Endothelial cell of umbilical vein (primary cell): ENCODE measurements at regions not wholly inside any gene's neighbourhood (a gene's known extent, or its start where the extent isn't known, plus 50 kb on each side); places are given as distances from the start of the nearest gene placed in this dataset.

Experiments used
- BruUV-seq: library from RNA; stranded (reverse); fragments of 400-500 nt; replicated peaks from 2 replicates; lab custom pipeline; 2021; lab: Mats Ljungman, UMichigan
- CTCF ChIA-PET: fragments of 300-600, 350-600 bp; sonication (Branson Sonifier 250); formaldehyde crosslinking; loops from one replicate; lab custom pipeline; 2021; ENCODE audit warnings: antibody characterized with exemption, inconsistent platforms; lab: Charles Lee
- POLR2A ChIA-PET: fragments of 300-600, 350-600 bp; sonication (Branson Sonifier 250); formaldehyde crosslinking; loops from one replicate; lab custom pipeline; 2021; ENCODE audit warnings: antibody characterized with exemption, inconsistent platforms; lab: Charles Lee
- DNase-seq: peaks from one replicate; pipeline ENCODE4 v3.0.0-alpha.2; 2011; ENCODE audit warnings: low read depth, low spot score
- FAIRE-seq: peaks from 2 replicates; lab custom pipeline; 2011; peaks lifted over from hg19 to GRCh38; lab: Jason Lieb, UNC
- H2AFZ ChIP-seq: 2 replicates; pipeline ENCODE4 v1.6.0; 2012; ENCODE audit warnings: low read depth, low read length, control low read depth, inconsistent platforms
- H3K27ac ChIP-seq: 2 replicates; pipeline ENCODE4 v1.5.1; 2011; ENCODE audit warnings: low read depth, mild to moderate bottlenecking, control low read depth, low read length, moderate library complexity; ENCODE audit not compliant: insufficient read depth
- H3K27me3 ChIP-seq, 2 experiments: 2 replicates each; pipeline versions ENCODE4 v1.6.0 to v1.6.1; 2011; ENCODE audit warnings: low read length in 2 of 2, mixed read lengths in 1 of 2; ENCODE audit not compliant: control insufficient read depth in 2 of 2, insufficient read depth in 2 of 2
- H3K36me3 ChIP-seq, 2 experiments: 2 replicates in 1 of 2; 3 replicates in 1 of 2; pipeline ENCODE4 v1.5.1; 2011; ENCODE audit warnings: low read length in 2 of 2, mild to moderate bottlenecking in 1 of 2, moderate library complexity in 1 of 2; ENCODE audit not compliant: control insufficient read depth in 2 of 2, insufficient read depth in 2 of 2; ENCODE audit errors: extremely low read depth in 1 of 2
- H3K4me1 ChIP-seq: 3 replicates; pipeline ENCODE4 v1.5.1; 2011; ENCODE audit warnings: mild to moderate bottlenecking, low read length; ENCODE audit not compliant: control insufficient read depth, insufficient read depth; ENCODE audit errors: extremely low read depth
- H3K4me2 ChIP-seq: 2 replicates; pipeline ENCODE4 v1.6.1; 2011; ENCODE audit warnings: low read length, control low read depth, mixed read lengths; ENCODE audit not compliant: insufficient read depth
- H3K4me3 ChIP-seq, 3 experiments: fragments of 200-600 bp in 1 of 3; sonication (generic), shearing (Covaris generic) in 1 of 3; replicated peaks in 1 of 3; 2 replicates each; pipeline ENCODE4 v1.5.1; 2011 to 2016; ENCODE audit warnings: control low read depth in 3 of 3, low read length in 3 of 3, mild to moderate bottlenecking in 2 of 3, inconsistent platforms in 1 of 3, low read depth in 1 of 3, moderate library complexity in 1 of 3; ENCODE audit not compliant: insufficient read depth in 1 of 3
- H3K79me2 ChIP-seq: 2 replicates; pipeline ENCODE4 v1.6.0; 2012; ENCODE audit warnings: low read length, inconsistent platforms; ENCODE audit not compliant: control insufficient read depth, insufficient read depth
- H3K9ac ChIP-seq: replicated peaks from 2 replicates; pipeline ENCODE3; 2011; ENCODE audit warnings: low read length, control low read depth; ENCODE audit not compliant: insufficient read depth; ENCODE audit errors: extremely low read depth
- H3K9me1 ChIP-seq: replicated peaks from 3 replicates; pipeline ENCODE4 v1.6.0; 2011; ENCODE audit warnings: mild to moderate bottlenecking, low read length; ENCODE audit not compliant: control insufficient read depth, insufficient read depth; ENCODE audit errors: extremely low read depth
- H3K9me3 ChIP-seq: replicated peaks from 2 replicates; pipeline ENCODE4 v1.5.1; 2012; ENCODE audit warnings: low read length, inconsistent platforms; ENCODE audit not compliant: control insufficient read depth, insufficient read depth
- H4K20me1 ChIP-seq: replicated peaks from 2 replicates; pipeline ENCODE3; 2011; ENCODE audit warnings: mild to moderate bottlenecking, low read length; ENCODE audit not compliant: control insufficient read depth, insufficient read depth; ENCODE audit errors: extremely low read depth
- EZH2 ChIP-seq: IDR thresholded peaks from 2 replicates; pipeline ENCODE4 v1.6.1; 2012; ENCODE audit warnings: borderline replicate concordance, low read depth, mild to moderate bottlenecking, moderate library complexity, low read length, inconsistent platforms; ENCODE audit not compliant: severe bottlenecking
- FOS ChIP-seq: IDR thresholded peaks from 2 replicates; pipeline ENCODE4 v1.6.1; 2011; ENCODE audit warnings: mild to moderate bottlenecking, low read length, moderate library complexity, borderline replicate concordance; ENCODE audit not compliant: insufficient read depth
- GATA2 ChIP-seq: IDR thresholded peaks from 2 replicates; pipeline ENCODE4 v1.7.0; 2011; ENCODE audit warnings: low read depth, mild to moderate bottlenecking, moderate library complexity, mixed read lengths, low read length; ENCODE audit not compliant: insufficient read length, insufficient read depth
- JUN ChIP-seq: IDR thresholded peaks from 2 replicates; pipeline ENCODE4 v1.6.1; 2011; ENCODE audit warnings: borderline replicate concordance, low read depth; ENCODE audit not compliant: insufficient read length, insufficient read depth
- MYC ChIP-seq: IDR thresholded peaks from one replicate; pipeline ENCODE4 v1.6.1; 2011; ENCODE audit warnings: mild to moderate bottlenecking, low read depth, low read length
- POLR2A ChIP-seq: IDR thresholded peaks from 2 replicates; pipeline ENCODE4 v1.6.1; 2012; ENCODE audit warnings: low read depth, mild to moderate bottlenecking, control low read depth, low read length
- POLR2AphosphoS5 ChIP-seq: IDR thresholded peaks from 2 replicates; pipeline ENCODE4 v1.6.1; 2012; ENCODE audit warnings: low read depth, mild to moderate bottlenecking, control low read depth, low read length, moderate library complexity; ENCODE audit not compliant: insufficient read depth
- dilution Hi-C: fragments of 300-500 bp; cut with MboI; formaldehyde crosslinking; loops from one replicate; pipeline ENCODE4 v1.15.0; 2019; ENCODE audit warnings: low sequenced_read_pairs; ENCODE audit not compliant: extremely low pct_ligation_motif_present
- intact Hi-C: fragments of 100-400 bp; cut with micrococcal nuclease; formaldehyde crosslinking; loops from one replicate; pipeline ENCODE4 v1.10.0; 2022
- TF ChIP-seq, protein P1 (sequence below): IDR thresholded peaks from 2 replicates; pipeline ENCODE4 v1.6.1; 2011; ENCODE audit not compliant: insufficient read depth, insufficient read length
- TF ChIP-seq, protein P2 (sequence below), 2 donors: IDR thresholded peaks; 1 replicate in 1 of 2; 2 replicates in 1 of 2; pipeline ENCODE4 v1.5.1; 2011; ENCODE audit warnings: low read length in 2 of 2, mild to moderate bottlenecking in 2 of 2, moderate library complexity in 2 of 2, control low read depth in 1 of 2, inconsistent platforms in 1 of 2, low read depth in 1 of 2; ENCODE audit not compliant: insufficient read depth in 1 of 2; ENCODE audit errors: extremely low read depth in 1 of 2

DNA sequence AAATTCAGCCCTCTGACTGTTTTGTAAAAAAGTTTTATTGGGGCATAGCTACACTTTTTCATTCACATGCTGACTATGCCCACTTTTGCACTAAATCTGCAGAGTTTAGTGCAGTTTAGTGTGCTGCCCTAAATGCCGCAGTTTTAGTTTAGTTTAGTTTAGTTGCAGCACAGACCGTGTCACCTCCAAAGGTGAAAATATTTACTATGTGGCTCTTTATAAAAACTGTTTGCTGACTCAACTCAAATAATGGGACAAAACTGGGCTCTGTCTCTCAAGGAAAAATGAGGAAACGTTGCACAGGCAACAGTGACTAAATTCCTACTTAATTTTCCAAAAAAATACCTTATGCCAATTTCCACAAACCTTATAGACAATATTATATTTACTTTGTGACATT is 314.2 kb downstream of the C4orf33 start:
- H3K27ac ChIP-seq: no peak overlapping the region
- no peak overlapping the region for H3K4me3 ChIP-seq
- no peaks in the 10 kb centered on the region for H3K79me2 ChIP-seq
- POLR2A ChIA-PET: no interaction called here
- no peaks in the 10 kb centered on the region for H3K9me3 ChIP-seq
- CTCF ChIA-PET: no interaction called here
- intact Hi-C loops (no loop called here), dilution Hi-C loops (no loop called here)
- no peak overlapping the region for H3K9ac ChIP-seq
- DNase-seq: no peak
- H3K4me1 ChIP-seq: no peaks in the 10 kb centered on the region
- H3K36me3 ChIP-seq: no peaks in the 10 kb centered on the region
- BruUV-seq: no TSS peak
- H4K20me1 ChIP-seq: no peaks in the 10 kb centered on the region
- H2AFZ ChIP-seq: no peak overlapping the region
- TF ChIP-seq POLR2A (no peak), POLR2AphosphoS5 (no peak), JUN (no peak), FOS (no peak), GATA2 (no peak), EZH2 (no peak), MYC (no peak)
- TF ChIP-seq, protein P1, sequence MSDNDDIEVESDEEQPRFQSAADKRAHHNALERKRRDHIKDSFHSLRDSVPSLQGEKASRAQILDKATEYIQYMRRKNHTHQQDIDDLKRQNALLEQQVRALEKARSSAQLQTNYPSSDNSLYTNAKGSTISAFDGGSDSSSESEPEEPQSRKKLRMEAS: no peak
- TF ChIP-seq, protein P2, sequence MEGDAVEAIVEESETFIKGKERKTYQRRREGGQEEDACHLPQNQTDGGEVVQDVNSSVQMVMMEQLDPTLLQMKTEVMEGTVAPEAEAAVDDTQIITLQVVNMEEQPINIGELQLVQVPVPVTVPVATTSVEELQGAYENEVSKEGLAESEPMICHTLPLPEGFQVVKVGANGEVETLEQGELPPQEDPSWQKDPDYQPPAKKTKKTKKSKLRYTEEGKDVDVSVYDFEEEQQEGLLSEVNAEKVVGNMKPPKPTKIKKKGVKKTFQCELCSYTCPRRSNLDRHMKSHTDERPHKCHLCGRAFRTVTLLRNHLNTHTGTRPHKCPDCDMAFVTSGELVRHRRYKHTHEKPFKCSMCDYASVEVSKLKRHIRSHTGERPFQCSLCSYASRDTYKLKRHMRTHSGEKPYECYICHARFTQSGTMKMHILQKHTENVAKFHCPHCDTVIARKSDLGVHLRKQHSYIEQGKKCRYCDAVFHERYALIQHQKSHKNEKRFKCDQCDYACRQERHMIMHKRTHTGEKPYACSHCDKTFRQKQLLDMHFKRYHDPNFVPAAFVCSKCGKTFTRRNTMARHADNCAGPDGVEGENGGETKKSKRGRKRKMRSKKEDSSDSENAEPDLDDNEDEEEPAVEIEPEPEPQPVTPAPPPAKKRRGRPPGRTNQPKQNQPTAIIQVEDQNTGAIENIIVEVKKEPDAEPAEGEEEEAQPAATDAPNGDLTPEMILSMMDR (IDR thresholded peaks at IDR 0.05; ENCODE audit: extremely low read depth in 1 of 2, insufficient read depth in 1 of 2, low read depth in 1 of 2, low read length in 2 of 2): no peak
- H3K4me2 ChIP-seq: no peak overlapping the region
- no peaks in the 10 kb centered on the region for H3K27me3 ChIP-seq
- FAIRE-seq: no peak
- H3K9me1 ChIP-seq: no peaks in the 10 kb centered on the region
